ENCODE measurements at regions not wholly inside any gene's neighbourhood (a gene's known extent, or its start where the extent isn't known, plus 50 kb on each side); places are given as distances from the start of the nearest gene placed in this dataset.

DNA sequence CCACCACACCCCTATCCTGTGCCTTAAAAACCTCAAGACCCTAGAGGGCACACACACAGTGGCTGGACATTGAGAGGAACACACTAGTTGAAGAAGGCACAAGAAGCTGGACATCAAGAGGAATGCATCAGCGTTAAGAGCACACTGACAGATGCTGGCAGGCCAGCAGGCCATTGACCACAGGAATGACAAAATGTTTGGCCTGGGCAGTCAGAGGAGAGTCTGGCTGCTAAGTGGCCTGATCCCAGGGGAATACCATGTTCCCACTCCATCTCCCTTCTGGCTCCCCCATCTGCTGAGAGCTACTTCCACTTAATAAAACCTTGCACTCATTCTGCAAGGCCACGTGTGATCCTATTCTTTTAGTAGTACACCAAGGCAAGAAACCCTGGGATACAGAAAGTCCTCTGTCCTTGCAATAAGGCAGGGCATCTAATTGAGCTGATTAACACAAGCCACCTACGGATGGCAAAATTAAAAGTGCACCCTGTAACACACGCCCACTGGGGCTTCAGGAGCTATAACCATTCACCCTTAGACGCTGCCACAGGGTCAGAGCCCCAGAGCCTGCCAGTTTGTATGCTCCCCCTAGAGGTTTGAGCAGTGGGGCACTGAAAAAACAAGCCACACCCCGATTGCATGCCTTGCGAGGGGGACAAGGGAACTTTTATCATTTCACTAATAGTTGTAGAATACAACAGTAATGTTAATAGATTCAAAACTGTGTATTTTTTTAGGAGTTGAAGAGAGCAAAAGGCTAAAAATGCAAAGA lies 1216.1 kb upstream of the NCAM2 start:
- Histone ChIP-seq H3K9me3 (ENCODE audit: control insufficient read depth in 4 of 4, insufficient read depth in 3 of 4, low read length in 3 of 4) (peaks cover 0 to 8% (median 4%) of the 10 kb centered on the region in 4 donors), H3K36me3 (ENCODE audit: control insufficient read depth in 4 of 4, insufficient read depth in 4 of 4, low read length in 4 of 4) (no peaks in the 10 kb centered on the region), H3K9ac (ENCODE audit: insufficient read depth in 1 of 2, low read length in 2 of 2) (no peak overlapping the region), H3K4me1 (ENCODE audit: control insufficient read depth in 5 of 5, insufficient read depth in 5 of 5, low read length in 5 of 5) (no peaks in the 10 kb centered on the region), H3K27ac (ENCODE audit: low read depth in 1 of 2, low read length in 1 of 2) (no peak overlapping the region), H3K27me3 (ENCODE audit: control insufficient read depth in 3 of 3, insufficient read depth in 3 of 3, low read length in 2 of 3) (no peaks in the 10 kb centered on the region), H3K4me3 (no peak overlapping the region)
- DNase-seq (no peak), ATAC-seq (ENCODE audit: insufficient read depth, low FRiP score) (no peak)
- TF ChIP-seq, protein P1, sequence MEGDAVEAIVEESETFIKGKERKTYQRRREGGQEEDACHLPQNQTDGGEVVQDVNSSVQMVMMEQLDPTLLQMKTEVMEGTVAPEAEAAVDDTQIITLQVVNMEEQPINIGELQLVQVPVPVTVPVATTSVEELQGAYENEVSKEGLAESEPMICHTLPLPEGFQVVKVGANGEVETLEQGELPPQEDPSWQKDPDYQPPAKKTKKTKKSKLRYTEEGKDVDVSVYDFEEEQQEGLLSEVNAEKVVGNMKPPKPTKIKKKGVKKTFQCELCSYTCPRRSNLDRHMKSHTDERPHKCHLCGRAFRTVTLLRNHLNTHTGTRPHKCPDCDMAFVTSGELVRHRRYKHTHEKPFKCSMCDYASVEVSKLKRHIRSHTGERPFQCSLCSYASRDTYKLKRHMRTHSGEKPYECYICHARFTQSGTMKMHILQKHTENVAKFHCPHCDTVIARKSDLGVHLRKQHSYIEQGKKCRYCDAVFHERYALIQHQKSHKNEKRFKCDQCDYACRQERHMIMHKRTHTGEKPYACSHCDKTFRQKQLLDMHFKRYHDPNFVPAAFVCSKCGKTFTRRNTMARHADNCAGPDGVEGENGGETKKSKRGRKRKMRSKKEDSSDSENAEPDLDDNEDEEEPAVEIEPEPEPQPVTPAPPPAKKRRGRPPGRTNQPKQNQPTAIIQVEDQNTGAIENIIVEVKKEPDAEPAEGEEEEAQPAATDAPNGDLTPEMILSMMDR (IDR thresholded peaks at IDR 0.05; ENCODE audit: control extremely low read depth, extremely low read depth), result no peak
- WGBS, 2 donors, result 63 to 83% methylated on average over 7 of the region's 7 CpGs

GRCh38 chr21:19785941-19786340 lies 1212.3 kb upstream of the NCAM2 start:
- WGBS, 2 donors, result 90 to 91% methylated on average over 3 of the region's 3 CpGs
- Histone ChIP-seq H3K4me1 (ENCODE audit: control insufficient read depth in 5 of 5, insufficient read depth in 5 of 5, low read length in 5 of 5) (no peaks in the 10 kb centered on the region), H3K27me3 (ENCODE audit: control insufficient read depth in 3 of 3, insufficient read depth in 3 of 3, low read length in 2 of 3) (no peaks in the 10 kb centered on the region), H3K27ac (ENCODE audit: low read depth in 1 of 2, low read length in 1 of 2) (no peak overlapping the region), H3K4me3 (no peak overlapping the region), H3K9me3 (ENCODE audit: control insufficient read depth in 4 of 4, insufficient read depth in 3 of 4, low read length in 3 of 4) (peaks cover 0 to 8% (median 2%) of the 10 kb centered on the region in 4 donors), H3K9ac (ENCODE audit: insufficient read depth in 1 of 2, low read length in 2 of 2) (no peak overlapping the region), H3K36me3 (ENCODE audit: control insufficient read depth in 4 of 4, insufficient read depth in 4 of 4, low read length in 4 of 4) (no peaks in the 10 kb centered on the region)
- TF ChIP-seq, protein P1 (IDR thresholded peaks at IDR 0.05; ENCODE audit: control extremely low read depth, extremely low read depth), result no peak
- DNase-seq (no peak), ATAC-seq (ENCODE audit: insufficient read depth, low FRiP score) (no peak)

- no peak for ATAC-seq (ENCODE audit: insufficient read depth, low FRiP score)
- Histone ChIP-seq H3K4me3 (no peak overlapping the region), H3K4me1 (ENCODE audit: control insufficient read depth in 5 of 5, insufficient read depth in 5 of 5, low read length in 5 of 5) (no peaks in the 10 kb centered on the region), H3K27me3 (ENCODE audit: control insufficient read depth in 3 of 3, insufficient read depth in 3 of 3, low read length in 2 of 3) (no peaks in the 10 kb centered on the region), H3K36me3 (ENCODE audit: control insufficient read depth in 4 of 4, insufficient read depth in 4 of 4, low read length in 4 of 4) (no peaks in the 10 kb centered on the region), H3K9ac (ENCODE audit: insufficient read depth in 1 of 2, low read length in 2 of 2) (no peak overlapping the region), H3K27ac (ENCODE audit: low read depth in 1 of 2, low read length in 1 of 2) (no peak overlapping the region), H3K9me3 (ENCODE audit: control insufficient read depth in 4 of 4, insufficient read depth in 3 of 4, low read length in 3 of 4) (no peaks in the 10 kb centered on the region)
- no peak for DNase-seq
- TF ChIP-seq, protein P1 (IDR thresholded peaks at IDR 0.05; ENCODE audit: control extremely low read depth, extremely low read depth), result no peak
- WGBS, 2 donors, result 61 to 78% methylated on average over 4 of the region's 4 CpGs
These were observed 1206.2 kb upstream of the NCAM2 start for GRCh38 chr21:19792004-19792403.

DNA sequence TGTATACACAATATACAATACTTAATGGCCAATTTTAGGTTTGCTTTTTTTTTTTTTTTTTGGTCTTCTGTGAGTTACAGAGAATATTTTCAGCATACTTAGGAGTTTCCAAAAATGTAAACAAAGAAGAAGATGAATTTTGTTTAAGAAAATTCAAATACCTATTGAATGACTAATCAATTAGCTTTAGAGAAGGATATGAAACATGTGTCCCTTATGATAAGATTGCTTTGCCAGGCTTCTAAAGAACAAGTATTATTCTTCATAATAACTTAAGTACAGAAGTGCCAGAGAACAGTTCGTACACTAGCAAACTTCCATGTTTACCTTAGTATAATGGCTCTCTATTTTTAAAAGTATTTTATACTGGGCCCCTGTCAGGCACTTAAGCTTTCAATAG lies 1191.0 kb upstream of the NCAM2 start:
- Histone ChIP-seq H3K27ac (ENCODE audit: low read depth in 1 of 2, low read length in 1 of 2) (no peak overlapping the region), H3K9me3 (ENCODE audit: control insufficient read depth in 4 of 4, insufficient read depth in 3 of 4, low read length in 3 of 4) (no peaks in the 10 kb centered on the region), H3K9ac (ENCODE audit: insufficient read depth in 1 of 2, low read length in 2 of 2) (no peak overlapping the region), H3K4me3 (no peak overlapping the region), H3K4me1 (ENCODE audit: control insufficient read depth in 5 of 5, insufficient read depth in 5 of 5, low read length in 5 of 5) (no peaks in the 10 kb centered on the region), H3K36me3 (ENCODE audit: control insufficient read depth in 4 of 4, insufficient read depth in 4 of 4, low read length in 4 of 4) (no peaks in the 10 kb centered on the region), H3K27me3 (ENCODE audit: control insufficient read depth in 3 of 3, insufficient read depth in 3 of 3, low read length in 2 of 3) (no peaks in the 10 kb centered on the region)
- DNase-seq (no peak), ATAC-seq (ENCODE audit: insufficient read depth, low FRiP score) (no peak)
- 36 to 57% methylated on average over 1 of the region's 1 CpG for WGBS, 2 donors
- TF ChIP-seq, protein P1 (IDR thresholded peaks at IDR 0.05; ENCODE audit: control extremely low read depth, extremely low read depth), result no peak

Measured in lung (tissue), 11 donors.